Stromal cell of bone marrow (primary cell): ENCODE measurements at regions not wholly inside any gene's neighbourhood (a gene's known extent, or its start where the extent isn't known, plus 50 kb on each side); places are given as distances from the start of the nearest gene placed in this dataset.
A peak's percentile ranks its signal among the peaks of the same experiment; 100 is the strongest.
"Not testable (repeated sequence)": the region's sequence is repeated elsewhere in the genome, so short reads cannot be mapped to it uniquely, and the experiment has no call there.

Source experiments
- DNase-seq: peaks from one replicate; pipeline ENCODE4 v3.0.0-alpha.2; 2012; ENCODE audit warnings: low read depth

DNA sequence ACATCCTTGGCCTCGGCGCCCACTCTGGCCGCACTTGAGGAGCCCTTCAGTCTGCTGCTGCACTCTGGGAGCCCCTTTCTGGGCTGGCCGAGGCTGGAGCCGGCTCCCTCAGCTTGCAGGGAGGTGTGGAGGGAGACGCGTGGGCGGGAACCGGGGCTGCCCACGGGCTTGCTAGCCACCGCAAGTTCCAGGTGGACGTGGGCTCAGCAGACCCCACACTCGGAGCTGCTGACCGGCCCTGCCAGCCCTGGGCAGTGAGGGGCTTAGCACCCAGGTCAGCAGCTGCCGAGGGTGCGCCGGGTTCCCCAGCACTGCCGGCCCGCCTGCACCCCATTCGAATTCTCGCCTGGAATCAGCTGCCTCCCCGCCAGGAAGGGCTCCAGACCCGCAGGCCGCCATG is 1892.3 kb upstream of the PCDH7 start:
- DNase-seq = no peak

DNA sequence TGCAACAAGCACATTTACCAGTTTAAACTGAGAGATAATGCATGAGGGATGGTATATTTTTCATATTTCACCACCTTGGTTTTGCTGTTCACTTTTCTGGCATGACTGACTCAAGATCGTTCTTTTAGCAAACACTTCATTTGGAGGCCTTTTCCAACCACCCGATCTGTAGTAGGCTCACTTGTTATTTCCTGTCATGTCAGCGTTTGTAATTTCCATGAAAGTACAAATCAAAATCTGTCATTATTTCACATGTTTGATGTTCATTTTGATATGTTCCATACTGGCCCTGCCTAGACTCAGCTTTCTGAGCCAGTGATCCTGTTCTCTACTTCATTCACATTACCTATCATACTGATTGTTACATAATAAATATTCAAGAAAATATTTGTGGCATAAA is 1888.3 kb upstream of the PCDH7 start:
- no peak for DNase-seq

DNA sequence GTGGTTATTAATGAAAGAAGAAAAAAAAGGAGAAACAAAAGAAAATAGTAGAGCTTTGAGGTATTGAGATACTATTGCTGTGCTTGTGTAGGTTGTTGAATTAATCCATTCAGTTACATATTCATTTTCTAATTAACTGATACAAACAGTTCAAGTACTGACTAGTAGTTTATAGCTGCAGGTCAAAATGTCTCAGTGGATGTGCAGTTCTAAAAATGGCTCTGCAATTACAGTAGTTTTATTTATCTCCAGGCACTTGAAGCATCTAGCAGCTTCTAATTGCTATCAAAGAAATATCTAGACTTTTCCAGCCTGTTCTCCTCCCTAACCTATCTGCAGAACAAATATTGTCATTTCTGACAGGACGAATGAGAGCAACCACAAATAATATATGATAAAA is 1887.7 kb upstream of the PCDH7 start:
- DNase-seq = no peak

DNA sequence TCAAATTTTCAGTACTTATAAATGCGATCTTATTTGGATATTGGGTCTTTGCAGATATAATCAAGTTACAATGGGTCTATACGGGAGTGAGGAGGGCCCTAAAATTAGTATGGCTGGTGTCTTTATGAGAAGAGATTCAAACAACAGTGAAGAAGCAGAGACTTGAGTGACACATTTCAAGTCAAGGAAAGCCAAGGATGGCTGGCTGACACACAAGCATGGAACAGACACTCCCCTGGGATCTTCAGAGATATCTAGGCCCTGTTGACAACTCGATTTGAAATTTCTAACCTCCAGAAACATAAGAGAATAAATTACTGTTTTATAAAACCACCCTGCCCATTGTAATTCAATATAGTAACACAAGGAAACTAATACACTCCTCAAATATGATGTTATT is 1886.0 kb upstream of the PCDH7 start:
- no peak for DNase-seq

DNA sequence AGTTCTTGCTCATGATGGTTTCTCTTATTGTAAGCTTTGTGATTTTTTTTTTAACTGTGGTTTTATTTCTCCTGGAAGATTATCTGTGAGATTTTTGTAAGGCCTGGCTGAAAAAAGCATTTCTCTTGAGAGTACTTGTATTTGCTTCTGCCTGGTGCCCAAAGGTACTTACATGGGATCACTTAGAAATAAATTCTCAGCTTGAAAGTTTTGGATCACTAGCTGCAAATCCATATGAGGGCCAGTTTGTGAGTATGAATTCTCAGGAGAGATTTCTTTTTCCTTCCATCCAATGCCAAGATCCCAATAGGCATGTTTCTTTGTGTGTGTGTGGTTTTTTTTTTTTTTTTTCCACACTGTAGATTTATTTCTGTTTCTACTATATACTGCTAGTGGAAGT is 1884.7 kb upstream of the PCDH7 start:
- no peak for DNase-seq

DNA sequence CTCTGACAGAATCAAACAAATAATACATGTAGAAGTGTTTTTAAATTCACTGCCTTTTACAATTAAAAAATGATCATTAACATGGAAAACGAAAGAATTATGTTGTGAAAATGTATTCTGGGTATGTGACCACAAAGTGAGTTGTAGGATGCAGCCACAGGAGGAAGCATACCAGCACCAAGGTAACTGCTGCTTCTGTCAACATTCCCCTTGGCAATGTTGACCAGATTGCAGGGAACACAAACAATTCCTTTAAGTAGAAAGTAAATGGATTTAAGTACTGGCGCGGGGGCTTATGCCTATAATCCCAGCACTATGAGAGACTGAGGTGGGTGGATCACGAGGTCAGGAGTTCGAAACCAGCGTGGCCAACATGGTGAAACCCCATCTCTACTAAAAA is 1877.9 kb upstream of the PCDH7 start:
- DNase-seq = no peak

DNA sequence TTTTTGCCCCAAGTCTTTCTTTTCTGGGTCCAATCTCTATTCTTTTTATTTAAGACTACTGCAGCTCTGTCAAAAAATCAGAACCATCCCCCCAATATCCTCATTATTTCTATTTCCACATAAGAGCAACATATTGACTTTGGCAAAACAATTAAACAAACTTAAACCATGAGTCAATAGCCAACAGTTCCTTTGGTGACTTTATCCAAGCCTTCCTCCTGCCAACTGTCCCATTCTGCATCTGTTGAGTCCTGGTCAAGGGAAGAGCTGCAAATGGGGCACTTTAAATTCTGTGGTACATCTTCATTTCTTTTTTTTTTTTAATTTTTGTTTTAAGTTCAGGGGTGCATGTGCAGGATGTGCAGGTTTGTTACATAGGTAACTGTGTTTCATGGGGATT is 1875.0 kb upstream of the PCDH7 start:
- DNase-seq = peak; percentile 6

DNA sequence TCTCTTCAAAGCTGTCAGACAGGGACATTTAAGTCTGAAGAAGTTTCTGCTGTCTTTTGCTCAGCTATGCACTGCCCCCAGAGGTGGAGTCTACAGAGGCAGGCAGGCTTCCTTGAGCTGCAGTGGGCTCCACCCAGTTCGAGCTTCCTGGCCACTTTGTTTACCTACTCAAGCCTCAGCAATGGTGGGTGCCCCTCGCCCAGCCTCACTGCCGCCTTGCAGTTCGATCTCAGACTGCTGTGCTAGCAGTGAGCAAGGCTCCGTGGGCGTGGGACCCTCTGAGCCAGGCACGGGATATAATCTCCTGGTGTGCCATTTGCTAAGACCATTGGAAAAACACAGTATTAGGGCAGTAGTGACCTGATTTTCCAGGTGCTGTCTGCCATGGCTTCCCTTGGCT is 1863.1 kb upstream of the PCDH7 start:
- not testable (repeated sequence) for DNase-seq

DNA sequence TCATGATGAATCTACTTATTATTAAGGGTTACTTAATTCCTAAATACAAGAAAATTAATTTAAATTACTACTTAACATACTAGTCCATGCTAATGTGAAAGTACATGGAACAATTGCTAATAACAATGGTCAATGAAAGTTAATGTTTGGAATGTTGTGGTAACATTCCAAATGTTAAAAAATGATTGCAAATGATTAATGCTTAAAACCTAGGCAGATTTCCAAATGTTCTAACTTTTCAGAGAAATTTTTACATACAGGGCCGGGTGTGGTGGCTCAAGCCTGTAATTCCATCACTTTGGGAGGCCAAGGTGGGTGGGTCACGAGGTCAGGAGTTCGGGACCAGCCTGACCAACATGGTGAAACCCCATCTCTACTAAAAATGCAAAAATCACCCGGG is 1851.3 kb upstream of the PCDH7 start:
- no peak for DNase-seq

DNA sequence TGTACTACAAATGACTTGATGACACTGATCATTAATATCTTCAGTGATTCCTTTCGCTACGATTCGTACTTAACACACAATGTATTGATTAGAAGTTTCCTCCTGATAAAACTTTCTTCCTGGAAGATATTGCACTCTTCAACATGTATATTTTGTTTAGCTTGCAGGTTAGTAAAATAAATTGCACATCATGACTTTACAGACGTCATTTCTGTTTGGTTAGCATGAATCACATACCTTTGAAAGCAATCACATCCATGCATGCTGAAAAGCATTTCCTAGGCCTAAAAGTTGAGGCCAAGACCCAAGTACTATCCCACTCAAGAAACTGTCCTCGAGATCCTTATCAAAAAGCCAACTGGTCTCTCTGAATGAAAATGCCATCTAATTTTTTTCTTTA is 1841.0 kb upstream of the PCDH7 start:
- DNase-seq = no peak

DNA sequence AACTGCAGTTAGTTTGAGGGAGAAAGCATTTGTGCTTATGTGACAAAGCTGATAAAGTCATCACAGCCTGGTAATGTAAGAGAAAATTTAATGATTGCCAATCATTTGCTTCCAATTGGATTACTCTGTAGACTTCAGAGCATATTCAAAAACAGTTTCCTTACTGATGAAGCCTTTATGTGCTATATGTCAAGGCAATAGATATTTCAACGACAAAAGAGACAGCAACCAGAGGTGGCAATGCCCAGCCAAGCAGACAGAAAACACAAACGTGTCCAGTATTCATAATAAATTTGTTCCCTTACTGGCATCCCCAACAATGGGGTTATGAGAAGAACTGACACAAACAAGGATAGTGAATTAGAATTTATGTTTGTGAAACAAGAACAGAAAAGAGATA is 1840.3 kb upstream of the PCDH7 start:
- no peak for DNase-seq

DNA sequence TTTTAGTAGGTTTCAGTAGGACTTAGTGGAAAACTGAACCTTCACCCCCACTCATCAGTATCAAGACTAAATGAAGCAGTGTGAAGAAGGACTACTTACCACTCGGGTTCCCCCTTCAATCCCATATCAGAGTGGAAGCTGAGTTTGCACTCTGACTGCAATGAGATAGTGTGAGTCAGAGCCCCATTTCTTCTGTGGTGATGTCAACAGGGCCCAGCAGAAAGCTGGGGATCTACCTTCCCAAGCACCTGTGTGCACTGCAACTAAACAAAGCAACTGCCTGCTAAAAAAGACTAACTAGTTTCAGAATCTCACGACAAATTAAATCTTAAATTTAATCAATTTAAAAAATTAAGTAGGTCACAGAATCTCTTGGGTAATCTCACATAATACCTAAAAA is 1837.0 kb upstream of the PCDH7 start:
- no peak for DNase-seq

DNA sequence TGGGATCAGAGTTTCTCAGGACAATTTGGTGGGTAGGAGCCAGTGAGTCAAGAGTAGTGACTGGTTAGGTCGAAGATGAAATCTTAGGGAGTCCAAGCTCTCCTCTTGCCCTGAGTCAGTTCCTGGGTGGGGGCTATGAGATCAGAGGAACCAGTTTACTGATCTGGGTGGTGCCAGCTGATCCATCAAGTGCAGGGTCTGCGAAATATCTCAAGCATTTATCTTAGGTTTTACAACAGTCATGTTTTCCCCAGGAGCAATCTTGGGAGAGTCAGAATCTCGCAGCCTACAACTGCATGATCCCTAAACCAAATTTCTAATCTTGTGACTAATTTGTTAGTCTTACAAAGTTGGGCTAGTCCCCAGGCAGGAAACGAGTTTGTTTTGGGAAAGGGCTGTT is 1833.2 kb upstream of the PCDH7 start:
- peak; percentile 41 for DNase-seq

DNA sequence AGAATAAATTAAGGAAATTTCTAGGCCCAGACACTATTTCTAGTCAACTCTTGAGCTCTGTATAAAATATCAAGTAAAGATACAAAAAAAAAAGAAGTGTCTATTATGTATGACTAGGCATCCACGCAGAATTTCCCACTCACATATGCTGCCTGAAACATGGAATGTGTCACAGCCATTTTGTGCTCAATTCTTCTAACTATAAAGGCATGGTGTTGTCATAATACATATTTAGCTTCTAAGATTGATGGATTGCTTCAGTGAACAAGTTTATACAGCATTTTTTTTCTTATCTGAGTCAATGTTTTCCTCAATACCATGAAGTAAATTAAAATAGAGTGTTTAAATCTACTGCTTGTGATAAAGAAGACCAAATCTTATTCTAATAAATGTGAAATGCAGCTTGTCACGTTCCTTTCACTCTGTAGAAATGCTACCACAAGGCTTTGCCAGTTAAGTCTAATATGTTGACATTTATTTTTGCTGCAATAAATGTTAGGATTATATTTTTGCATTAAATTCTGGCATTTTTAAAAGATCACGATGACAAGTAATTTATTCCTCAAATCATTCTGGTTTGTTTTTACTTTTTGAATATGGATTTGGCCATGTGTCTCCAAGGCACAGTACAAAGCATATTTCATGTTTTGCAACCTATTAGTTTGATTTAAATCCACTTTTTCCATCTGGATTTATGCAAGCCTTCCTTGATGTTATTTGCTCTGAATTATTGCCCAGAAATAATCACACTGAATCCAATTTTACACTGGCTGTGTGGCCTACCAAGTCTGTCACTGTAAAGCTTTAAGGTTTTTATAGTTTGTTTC is 1829.0 kb upstream of the PCDH7 start:
- no peak for DNase-seq

DNA sequence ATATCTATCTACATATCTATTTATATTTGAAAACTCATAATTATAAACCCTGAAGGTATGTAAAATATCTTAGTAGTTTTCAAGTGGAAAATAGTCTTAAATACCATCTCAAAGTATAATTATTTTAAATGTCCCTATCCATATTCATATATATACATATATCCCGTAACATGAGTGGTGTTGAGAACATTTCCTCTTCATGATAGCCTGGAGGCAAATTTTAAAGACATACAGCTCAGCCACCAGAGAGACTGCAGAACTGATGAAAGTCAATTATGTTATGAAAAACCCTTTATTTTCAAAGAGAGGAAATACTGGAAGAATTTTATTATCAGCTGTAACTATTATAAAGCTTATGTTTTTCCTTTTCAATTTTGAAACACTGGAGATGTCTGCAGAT is 1806.7 kb upstream of the PCDH7 start:
- no peak for DNase-seq

DNA sequence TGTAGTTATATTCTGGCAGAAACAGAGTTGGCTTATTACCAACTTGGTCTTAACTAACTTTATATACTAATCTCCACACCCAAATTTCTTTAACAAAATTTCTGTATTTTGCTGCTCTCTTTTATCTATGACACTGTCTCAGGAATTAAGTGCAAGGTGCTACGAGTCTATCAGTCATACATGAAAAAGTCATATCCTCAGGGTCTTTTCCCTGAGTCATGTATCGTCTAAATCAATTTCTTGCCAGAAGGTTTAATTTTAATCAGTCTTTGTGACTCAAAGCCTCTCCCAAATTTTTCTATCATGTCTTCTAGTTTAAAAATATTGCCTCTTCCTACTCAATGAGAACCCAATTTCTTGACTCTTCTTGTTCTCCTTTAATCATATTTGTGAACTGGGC is 1803.6 kb upstream of the PCDH7 start:
- DNase-seq = no peak

DNA sequence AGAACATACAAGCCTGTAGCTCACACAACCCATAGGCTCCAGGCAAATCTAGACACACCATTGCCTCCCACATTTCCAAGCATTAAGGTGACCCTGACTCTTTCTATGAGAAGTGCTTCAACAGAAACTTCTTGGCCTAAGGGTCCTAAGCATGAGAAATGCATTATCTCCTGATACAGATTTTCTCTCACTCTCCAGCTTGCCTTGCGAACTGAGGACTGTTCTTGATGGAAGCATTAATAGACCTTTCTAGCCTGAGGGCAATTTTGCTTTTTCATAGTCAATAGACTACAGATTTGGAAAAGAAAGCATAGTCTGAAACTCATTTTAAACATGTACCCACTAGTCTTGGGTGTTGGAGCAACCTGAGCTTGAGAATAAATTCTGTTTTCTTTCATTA is 1801.3 kb upstream of the PCDH7 start:
- DNase-seq = no peak

DNA sequence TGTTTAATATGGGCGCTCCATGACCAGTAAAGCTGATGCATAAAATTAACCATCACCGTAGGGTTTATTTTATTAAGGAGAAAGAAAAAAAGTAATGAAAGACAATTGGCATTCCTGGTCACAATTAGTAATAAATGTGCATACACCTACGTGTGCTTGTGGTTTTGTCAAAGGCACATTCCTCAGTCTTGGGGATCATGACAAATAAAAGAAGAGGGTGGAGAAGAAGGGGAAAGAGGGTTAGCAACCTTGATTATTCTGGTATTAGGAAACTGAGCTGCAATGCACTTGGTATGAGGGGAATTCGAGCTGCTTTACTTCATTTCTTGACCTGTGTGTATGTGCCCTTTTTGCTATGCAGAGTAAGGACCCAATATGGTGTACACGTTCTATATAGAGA is 1798.3 kb upstream of the PCDH7 start:
- no peak for DNase-seq

DNA sequence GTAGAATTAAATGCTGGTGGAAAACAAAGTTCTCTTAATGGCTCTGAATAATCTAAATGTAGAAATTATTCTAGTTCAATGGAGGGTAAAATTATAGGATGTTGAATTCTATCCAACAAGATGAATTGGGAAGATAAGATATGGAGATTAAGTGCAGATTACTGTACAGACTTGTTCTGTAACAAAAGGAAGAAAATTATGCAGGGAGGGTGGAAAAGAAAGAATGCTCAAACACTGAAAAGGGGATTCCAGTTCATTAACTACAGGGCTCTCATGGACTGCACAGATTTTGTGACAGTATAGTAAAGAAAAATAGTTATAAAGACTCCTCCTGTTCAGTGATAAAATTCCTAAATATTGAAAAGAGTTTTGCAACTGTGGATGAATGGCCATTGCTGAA is 1794.0 kb upstream of the PCDH7 start:
- no peak for DNase-seq

DNA sequence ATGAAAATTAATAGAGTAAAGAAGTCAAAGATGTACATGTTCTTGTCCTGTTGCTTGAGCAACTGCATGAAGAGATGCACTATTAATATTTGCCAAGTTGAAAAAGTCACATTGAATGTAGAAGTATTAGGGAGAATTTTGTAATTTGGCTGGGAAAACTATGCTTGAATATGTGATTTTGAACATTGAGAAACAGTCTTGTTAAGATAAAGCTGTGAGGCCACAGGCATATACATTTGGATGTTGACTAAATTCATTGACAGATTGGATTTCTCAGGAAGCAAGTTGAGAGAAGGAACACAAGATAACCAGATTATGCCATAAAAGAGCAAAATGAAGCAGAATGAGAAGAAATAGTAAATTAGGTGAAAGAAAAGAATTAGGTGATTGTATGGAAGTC is 1777.5 kb upstream of the PCDH7 start:
- no peak for DNase-seq

DNA sequence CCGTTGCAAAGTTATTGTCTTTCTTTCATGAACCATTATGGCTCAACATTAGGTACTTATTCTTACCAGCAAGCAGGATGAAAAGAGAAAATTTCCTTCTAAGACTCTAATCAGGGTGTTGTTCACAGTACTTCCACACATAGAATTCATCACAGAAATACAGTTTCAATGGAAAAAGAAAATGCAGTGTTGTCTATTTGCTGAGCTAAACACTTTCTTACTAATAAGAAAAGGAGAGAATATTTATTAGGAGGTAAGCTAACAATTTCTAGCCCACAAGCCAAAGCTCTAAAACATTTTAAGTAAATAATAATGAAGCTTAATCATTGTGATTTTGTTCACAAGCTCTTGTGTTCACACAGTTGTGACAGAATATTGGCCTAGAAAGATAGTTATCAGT is 1772.8 kb upstream of the PCDH7 start:
- DNase-seq = no peak

DNA sequence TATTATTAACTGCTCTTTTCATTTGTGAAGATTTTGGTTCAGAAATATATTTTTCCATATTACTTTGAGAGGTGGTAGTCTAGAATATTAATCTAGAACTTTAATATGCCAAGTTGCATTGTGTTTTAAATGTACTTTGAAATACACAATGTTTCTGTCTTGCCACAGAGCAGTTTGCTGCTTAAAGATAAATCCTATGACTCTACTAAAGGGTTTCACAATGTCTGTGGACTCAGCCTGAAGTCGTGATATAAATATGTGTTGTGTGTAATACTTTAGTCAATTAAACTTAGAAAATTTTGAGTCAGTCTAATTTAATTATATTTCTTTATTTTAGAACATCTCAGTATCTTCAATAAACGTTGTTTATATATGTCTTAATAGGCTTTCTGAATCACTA is 1771.7 kb upstream of the PCDH7 start:
- DNase-seq = peak; percentile 6

DNA sequence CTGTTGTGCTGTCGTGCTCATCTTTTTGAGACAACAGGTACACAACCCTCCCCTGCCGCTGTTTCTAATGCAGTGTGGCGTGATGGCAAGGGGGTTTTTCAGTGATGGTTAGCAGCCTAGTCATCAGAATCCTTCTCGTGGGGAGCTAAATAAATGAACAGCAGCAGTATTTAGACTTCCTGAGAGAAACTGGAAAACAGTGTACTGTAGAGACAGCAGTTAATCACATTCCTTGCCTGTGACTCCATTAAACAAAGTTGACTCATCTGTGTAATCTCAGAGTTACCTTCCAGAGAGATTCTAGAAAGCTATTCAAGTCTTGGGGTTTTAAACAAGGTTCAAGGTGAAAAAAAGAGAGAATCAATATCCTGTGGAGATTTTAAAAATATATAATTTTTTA is 1753.2 kb upstream of the PCDH7 start:
- no peak for DNase-seq

DNA sequence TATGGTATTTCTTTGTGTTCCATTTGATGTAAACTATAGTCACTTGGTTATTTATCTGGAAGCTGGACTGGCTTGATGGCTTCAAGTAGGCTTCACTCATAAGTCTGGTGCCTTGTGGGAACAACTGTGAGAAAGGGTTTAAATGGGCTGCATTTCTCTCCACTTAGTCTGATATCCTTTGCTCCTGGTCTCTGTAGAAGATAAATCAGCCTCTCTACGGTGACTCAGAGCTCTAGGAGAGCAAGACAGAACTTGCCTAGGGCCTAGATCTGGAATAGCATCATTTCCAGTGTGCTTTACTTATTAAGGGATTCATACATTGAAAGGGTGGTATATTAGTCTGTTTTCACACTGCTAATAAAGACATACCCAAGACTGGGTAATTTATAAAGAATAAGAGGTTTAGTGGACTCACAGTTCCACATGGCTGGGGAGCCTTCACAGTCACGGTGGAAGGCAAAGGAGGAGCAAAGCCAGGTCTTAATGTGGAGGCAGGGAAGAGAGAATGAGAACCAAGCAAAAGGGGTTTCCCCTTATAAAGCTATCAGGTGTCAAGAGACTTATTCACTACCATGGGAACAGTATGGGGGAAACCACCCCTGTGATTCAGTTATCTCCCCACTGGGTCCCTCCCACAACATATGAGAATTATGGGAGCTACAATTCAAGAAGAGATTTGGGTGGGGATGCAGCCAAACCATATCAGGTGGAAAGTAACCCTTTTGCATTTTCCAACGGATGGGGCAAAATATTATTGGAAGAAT is 1746.4 kb upstream of the PCDH7 start:
- no peak for DNase-seq
